Panc1 (cell line): ENCODE measurements at regions not wholly inside any gene's neighbourhood (a gene's known extent, or its start where the extent isn't known, plus 50 kb on each side); places are given as distances from the start of the nearest gene placed in this dataset.

Experiments used
- ATAC-seq: fragments of 200-7000 bp; cut with Tn5 transposase; 2 replicates; pipeline ENCODE4 v1.9.1; 2020; ENCODE audit warnings: mild to moderate bottlenecking, moderate library complexity
- BruUV-seq: library from RNA; stranded (reverse); fragments of 400-500 nt; replicated peaks from 2 replicates; lab custom pipeline; 2021; lab: Mats Ljungman, UMichigan
- CTCF ChIA-PET: fragments of 300-600 bp; sonication (Branson Sonifier 250); formaldehyde crosslinking; loops from one replicate; lab custom pipeline; 2022; ENCODE audit warnings: antibody characterized with exemption; lab: Charles Lee
- POLR2A ChIA-PET: fragments of 300-600 bp; sonication (Branson Sonifier 250); formaldehyde crosslinking; loops from one replicate; lab custom pipeline; 2022; ENCODE audit warnings: antibody characterized with exemption; lab: Charles Lee
- DNase-seq: peaks from one replicate; pipeline ENCODE4 v3.0.0-alpha.2; 2010; ENCODE audit warnings: low read depth, low spot score
- H3K27ac ChIP-seq: 2 replicates; pipeline ENCODE4 v1.5.1; 2011; ENCODE audit warnings: mild to moderate bottlenecking, low read length, inconsistent platforms
- H3K27me3 ChIP-seq: fragments of 200-500 bp; sonication (Bioruptor generic); 2 replicates; pipeline ENCODE4 v1.6.0; 2014; ENCODE audit warnings: low read length, inconsistent platforms; ENCODE audit not compliant: control insufficient read depth, insufficient read depth
- H3K36me3 ChIP-seq: fragments of 200-500 bp; sonication (Bioruptor generic); 2 replicates; pipeline ENCODE4 v1.5.1; 2014; ENCODE audit warnings: inconsistent platforms, mild to moderate bottlenecking, low read length, moderate library complexity; ENCODE audit not compliant: control insufficient read depth, insufficient read depth
- H3K4me1 ChIP-seq: 2 replicates; pipeline ENCODE4 v1.5.1; 2011; ENCODE audit warnings: inconsistent platforms, mild to moderate bottlenecking, low read length, moderate library complexity; ENCODE audit not compliant: control insufficient read depth, insufficient read depth
- H3K4me3 ChIP-seq, 2 experiments: 2 replicates each; pipeline ENCODE4 v1.5.1; 2011 to 2012; ENCODE audit warnings: low read depth in 2 of 2, low read length in 2 of 2, mild to moderate bottlenecking in 2 of 2, inconsistent platforms in 1 of 2, moderate library complexity in 1 of 2
- H3K9me3 ChIP-seq: fragments of 200-500 bp; sonication (Bioruptor generic); 2 replicates; pipeline ENCODE4 v1.5.1; 2014; ENCODE audit warnings: low read depth, mild to moderate bottlenecking, inconsistent platforms, low read length, moderate library complexity; ENCODE audit not compliant: control insufficient read depth, insufficient read depth
- POLR2AphosphoS5 ChIP-seq: IDR thresholded peaks from 2 replicates; pipeline ENCODE4 v1.6.1; 2012; ENCODE audit warnings: mild to moderate bottlenecking, low read depth, low read length, moderate library complexity
- SIN3A ChIP-seq: IDR thresholded peaks from 2 replicates; pipeline ENCODE4 v1.6.1; 2012; ENCODE audit warnings: low read depth, mild to moderate bottlenecking, low read length, moderate library complexity, borderline replicate concordance; ENCODE audit not compliant: insufficient read depth
- TCF7L2 ChIP-seq: IDR thresholded peaks from 2 replicates; pipeline ENCODE4 v1.6.1; 2011; ENCODE audit warnings: mild to moderate bottlenecking, low read depth, low read length, inconsistent platforms
- in situ Hi-C: cut with HindIII; loops from 2 replicates; pipeline ENCODE4 v1.10.0; 2016; ENCODE audit warnings: low sequenced_read_pairs, low pct_unique_long_range_greater_than_20kb
- intact Hi-C: fragments of 100-400 bp; cut with micrococcal nuclease; formaldehyde crosslinking; loops from one replicate; pipeline ENCODE4 v1.10.0; 2022; ENCODE audit not compliant: unreplicated experiment
- TF ChIP-seq, protein P1 (sequence below), 2 experiments: IDR thresholded peaks; 2 replicates each; pipeline ENCODE4 v1.6.1; 2011 to 2012; ENCODE audit warnings: low read depth in 2 of 2, control low read depth in 1 of 2, low read length in 1 of 2, mild to moderate bottlenecking in 1 of 2, moderate library complexity in 1 of 2; ENCODE audit not compliant: insufficient read depth in 1 of 2
- TF ChIP-seq, protein P2 (sequence below): fragments of 450-650 bp; IDR thresholded peaks from 2 replicates; pipeline ENCODE4 v1.5.1; 2017; ENCODE audit warnings: mild to moderate bottlenecking

DNA sequence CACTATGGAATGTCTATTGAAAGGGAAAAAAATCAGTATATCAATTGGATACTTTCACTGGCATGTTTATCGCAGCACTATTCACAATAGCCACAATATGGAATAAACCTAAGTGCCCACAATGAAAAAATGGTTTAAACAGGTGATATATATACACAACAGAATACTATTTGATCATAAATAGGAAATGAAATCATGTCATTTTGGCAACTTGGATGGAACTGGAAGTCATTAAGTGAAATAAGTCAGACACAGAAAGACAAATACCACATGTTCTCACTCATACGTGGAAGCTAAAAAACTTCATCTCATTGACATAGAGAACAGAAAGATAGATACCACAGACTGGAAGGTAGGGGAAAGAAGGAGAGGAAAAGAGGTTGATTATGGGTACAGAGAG is 471.6 kb upstream of the FTMT start:
- POLR2A ChIA-PET, result no interaction called here
- CTCF ChIA-PET, result no interaction called here
- Histone ChIP-seq H3K27me3 (no peaks in the 10 kb centered on the region), H3K4me1 (no peaks in the 10 kb centered on the region), H3K9me3 (no peaks in the 10 kb centered on the region), H3K36me3 (no peaks in the 10 kb centered on the region), H3K4me3 (no peak overlapping the region), H3K27ac (no peak overlapping the region)
- ATAC-seq (no peak), DNase-seq (no peak)
- in situ Hi-C loops (no loop called here), intact Hi-C loops (no loop called here)
- BruUV-seq, result no TSS peak
- TF ChIP-seq POLR2AphosphoS5 (no peak), SIN3A (no peak), TCF7L2 (no peak)
- TF ChIP-seq, protein P1, sequence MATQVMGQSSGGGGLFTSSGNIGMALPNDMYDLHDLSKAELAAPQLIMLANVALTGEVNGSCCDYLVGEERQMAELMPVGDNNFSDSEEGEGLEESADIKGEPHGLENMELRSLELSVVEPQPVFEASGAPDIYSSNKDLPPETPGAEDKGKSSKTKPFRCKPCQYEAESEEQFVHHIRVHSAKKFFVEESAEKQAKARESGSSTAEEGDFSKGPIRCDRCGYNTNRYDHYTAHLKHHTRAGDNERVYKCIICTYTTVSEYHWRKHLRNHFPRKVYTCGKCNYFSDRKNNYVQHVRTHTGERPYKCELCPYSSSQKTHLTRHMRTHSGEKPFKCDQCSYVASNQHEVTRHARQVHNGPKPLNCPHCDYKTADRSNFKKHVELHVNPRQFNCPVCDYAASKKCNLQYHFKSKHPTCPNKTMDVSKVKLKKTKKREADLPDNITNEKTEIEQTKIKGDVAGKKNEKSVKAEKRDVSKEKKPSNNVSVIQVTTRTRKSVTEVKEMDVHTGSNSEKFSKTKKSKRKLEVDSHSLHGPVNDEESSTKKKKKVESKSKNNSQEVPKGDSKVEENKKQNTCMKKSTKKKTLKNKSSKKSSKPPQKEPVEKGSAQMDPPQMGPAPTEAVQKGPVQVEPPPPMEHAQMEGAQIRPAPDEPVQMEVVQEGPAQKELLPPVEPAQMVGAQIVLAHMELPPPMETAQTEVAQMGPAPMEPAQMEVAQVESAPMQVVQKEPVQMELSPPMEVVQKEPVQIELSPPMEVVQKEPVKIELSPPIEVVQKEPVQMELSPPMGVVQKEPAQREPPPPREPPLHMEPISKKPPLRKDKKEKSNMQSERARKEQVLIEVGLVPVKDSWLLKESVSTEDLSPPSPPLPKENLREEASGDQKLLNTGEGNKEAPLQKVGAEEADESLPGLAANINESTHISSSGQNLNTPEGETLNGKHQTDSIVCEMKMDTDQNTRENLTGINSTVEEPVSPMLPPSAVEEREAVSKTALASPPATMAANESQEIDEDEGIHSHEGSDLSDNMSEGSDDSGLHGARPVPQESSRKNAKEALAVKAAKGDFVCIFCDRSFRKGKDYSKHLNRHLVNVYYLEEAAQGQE (IDR thresholded peaks at IDR 0.05; ENCODE audit: insufficient read depth in 1 of 2, low read depth in 2 of 2, low read length in 1 of 2), result no peak
- TF ChIP-seq, protein P2, sequence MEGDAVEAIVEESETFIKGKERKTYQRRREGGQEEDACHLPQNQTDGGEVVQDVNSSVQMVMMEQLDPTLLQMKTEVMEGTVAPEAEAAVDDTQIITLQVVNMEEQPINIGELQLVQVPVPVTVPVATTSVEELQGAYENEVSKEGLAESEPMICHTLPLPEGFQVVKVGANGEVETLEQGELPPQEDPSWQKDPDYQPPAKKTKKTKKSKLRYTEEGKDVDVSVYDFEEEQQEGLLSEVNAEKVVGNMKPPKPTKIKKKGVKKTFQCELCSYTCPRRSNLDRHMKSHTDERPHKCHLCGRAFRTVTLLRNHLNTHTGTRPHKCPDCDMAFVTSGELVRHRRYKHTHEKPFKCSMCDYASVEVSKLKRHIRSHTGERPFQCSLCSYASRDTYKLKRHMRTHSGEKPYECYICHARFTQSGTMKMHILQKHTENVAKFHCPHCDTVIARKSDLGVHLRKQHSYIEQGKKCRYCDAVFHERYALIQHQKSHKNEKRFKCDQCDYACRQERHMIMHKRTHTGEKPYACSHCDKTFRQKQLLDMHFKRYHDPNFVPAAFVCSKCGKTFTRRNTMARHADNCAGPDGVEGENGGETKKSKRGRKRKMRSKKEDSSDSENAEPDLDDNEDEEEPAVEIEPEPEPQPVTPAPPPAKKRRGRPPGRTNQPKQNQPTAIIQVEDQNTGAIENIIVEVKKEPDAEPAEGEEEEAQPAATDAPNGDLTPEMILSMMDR, result no peak

DNA sequence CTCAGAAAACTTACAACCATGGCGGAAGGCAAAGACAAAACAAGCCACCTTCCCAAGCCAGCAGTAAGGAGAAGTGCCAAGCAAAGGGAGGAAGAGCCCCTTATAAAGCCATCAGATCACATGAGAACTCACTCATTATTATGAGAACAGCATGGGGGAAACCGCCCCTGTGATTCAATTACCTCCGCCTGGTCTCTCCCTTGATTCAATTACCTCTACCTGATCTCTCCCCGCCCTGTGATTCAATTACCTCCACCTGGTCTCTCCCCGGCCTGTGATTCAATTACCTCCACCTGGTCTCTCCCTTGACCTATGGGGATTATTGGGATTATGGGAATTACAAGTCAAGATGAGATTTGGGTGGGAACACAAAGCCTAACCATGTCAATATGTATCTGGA is 467.3 kb upstream of the FTMT start:
- in situ Hi-C loops, result no loop called here
- ChIA-PET CTCF (no interaction called here), POLR2A (no interaction called here)
- Histone ChIP-seq H3K4me1 (no peaks in the 10 kb centered on the region), H3K9me3 (no peaks in the 10 kb centered on the region), H3K36me3 (no peaks in the 10 kb centered on the region), H3K27ac (no peak overlapping the region), H3K4me3 (no peak overlapping the region), H3K27me3 (no peaks in the 10 kb centered on the region)
- DNase-seq (no peak), ATAC-seq (no peak)
- no TSS peak for BruUV-seq
- TF ChIP-seq SIN3A, result no peak
- no peak for TF ChIP-seq POLR2AphosphoS5
- TF ChIP-seq, protein P2, result no peak
- TF ChIP-seq, protein P1 (IDR thresholded peaks at IDR 0.05; ENCODE audit: insufficient read depth in 1 of 2, low read depth in 2 of 2, low read length in 1 of 2), result no peak
- TF ChIP-seq TCF7L2, result no peak
- intact Hi-C loops, result no loop called here
